ENCODE measurements at regions not wholly inside any gene's neighbourhood (a gene's known extent, or its start where the extent isn't known, plus 50 kb on each side); places are given as distances from the start of the nearest gene placed in this dataset.

- no peak for TF ChIP-seq MAFK (IDR thresholded peaks at IDR 0.05; ENCODE audit: low read depth, low read length)
- TF ChIP-seq CTCF (IDR thresholded peaks at IDR 0.05; ENCODE audit: control extremely low read depth in 1 of 3, insufficient read depth in 1 of 3, low read depth in 1 of 3, low read length in 3 of 3) = no peak
- no peak for TF ChIP-seq POLR2A (IDR thresholded peaks at IDR 0.05; ENCODE audit: control extremely low read depth in 1 of 2, low read depth in 2 of 2, low read length in 2 of 2)
- TF ChIP-seq EP300 (IDR thresholded peaks at IDR 0.05; ENCODE audit: borderline replicate concordance in 1 of 2, low read depth in 2 of 2, low read length in 2 of 2) = no peak
- no peak for TF ChIP-seq MAX (IDR thresholded peaks at IDR 0.05)
- no peak for TF ChIP-seq CBX5 (IDR thresholded peaks at IDR 0.05; ENCODE audit: low read depth, low read length)
- TF ChIP-seq CHD1 (IDR thresholded peaks at IDR 0.05; ENCODE audit: low read depth, low read length) = no peak
Measured at GRCh38 chr9:80540387-80540786, 968.6 kb downstream of the TLE4 start.
